Activated CD4-positive, alpha-beta memory T cell treated with anti-CD3 and anti-CD28 coated beads for 36 hours (primary cell): ENCODE measurements at regions not wholly inside any gene's neighbourhood (a gene's known extent, or its start where the extent isn't known, plus 50 kb on each side); places are given as distances from the start of the nearest gene placed in this dataset.

Experiments used
- CTCF ChIA-PET: fragments of 350-600 bp; sonication (Branson Sonifier 250); formaldehyde crosslinking; loops from one replicate; lab custom pipeline; 2021; ENCODE audit warnings: antibody characterized with exemption, inconsistent platforms; lab: Charles Lee
- POLR2A ChIA-PET: fragments of 350-600 bp; sonication (Branson Sonifier 250); formaldehyde crosslinking; loops from one replicate; lab custom pipeline; 2021; ENCODE audit warnings: antibody characterized with exemption; lab: Charles Lee
- DNase-seq: peaks from one replicate; pipeline ENCODE4 v3.0.0-alpha.2; 2020
- H3K27ac Mint-ChIP-seq: one replicate; pipeline ENCODE4 v1.8.0; 2021; ENCODE audit warnings: mixed read lengths
- H3K27me3 Mint-ChIP-seq: one replicate; pipeline ENCODE4 v1.8.0; 2021; ENCODE audit warnings: mixed read lengths
- H3K36me3 Mint-ChIP-seq: one replicate; pipeline ENCODE4 v1.8.0; 2021; ENCODE audit warnings: mixed read lengths
- H3K4me1 Mint-ChIP-seq: one replicate; pipeline ENCODE4 v1.8.0; 2021; ENCODE audit warnings: low read depth, mixed read lengths
- H3K4me3 Mint-ChIP-seq: one replicate; pipeline ENCODE4 v1.8.0; 2021; ENCODE audit warnings: mild to moderate bottlenecking, mixed read lengths
- H3K9me3 Mint-ChIP-seq: one replicate; pipeline ENCODE4 v1.8.0; 2021; ENCODE audit warnings: mixed read lengths
- intact Hi-C: fragments of 100-400 bp; cut with micrococcal nuclease; formaldehyde crosslinking; loops from one replicate; pipeline ENCODE4 v1.15.1; 2023

DNA sequence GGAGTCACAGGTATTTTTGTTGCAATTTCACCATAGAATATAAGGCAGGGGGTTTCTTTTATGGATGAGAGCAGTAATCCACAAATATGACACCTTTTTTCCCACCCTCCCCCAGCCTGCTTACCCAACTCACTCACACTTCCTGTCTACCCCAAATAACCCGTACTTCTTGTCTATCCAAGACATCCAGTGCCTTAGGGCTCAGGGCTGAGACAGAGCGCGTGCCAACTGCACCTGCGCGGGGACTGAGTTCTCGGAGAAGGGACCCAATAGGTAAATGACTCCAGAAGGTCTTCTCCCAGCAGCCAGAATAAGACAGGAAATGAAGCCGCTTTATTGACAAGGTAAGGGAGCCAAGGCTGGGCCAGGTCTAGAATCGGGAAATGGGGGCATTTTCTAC lies 369.1 kb downstream of the SIPA1L2 start:
- Mint-ChIP-seq H3K9me3 (no peaks in the 10 kb centered on the region), H3K27ac (no peak overlapping the region), H3K4me1 (no peaks in the 10 kb centered on the region), H3K27me3 (peaks cover 18% of the 10 kb centered on the region), H3K36me3 (no peaks in the 10 kb centered on the region), H3K4me3 (no peak overlapping the region)
- ChIA-PET POLR2A (no interaction called here), CTCF (no interaction called here)
- intact Hi-C loops: no loop called here
- DNase-seq: no peak

DNA sequence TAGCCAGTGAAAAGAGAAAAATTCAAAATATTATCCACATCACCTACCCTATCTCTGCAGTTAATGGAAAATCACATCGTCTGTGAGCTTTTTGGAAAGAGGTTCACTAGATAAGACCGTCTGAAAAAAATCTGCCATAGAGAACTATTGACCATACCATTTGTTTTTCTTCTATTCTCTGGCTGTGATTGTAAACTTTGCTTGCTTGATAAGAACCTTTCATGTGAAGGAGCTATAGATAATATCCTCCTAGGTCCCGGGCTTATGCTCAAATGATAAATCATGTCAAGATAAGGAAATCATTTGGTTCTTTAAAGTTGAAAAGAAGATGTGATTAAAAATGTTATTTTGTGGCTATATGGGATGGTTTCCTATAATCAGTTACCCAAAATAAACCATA lies 369.9 kb downstream of the SIPA1L2 start:
- Mint-ChIP-seq H3K4me3 (no peak overlapping the region), H3K27me3 (peaks cover 18% of the 10 kb centered on the region), H3K4me1 (no peaks in the 10 kb centered on the region), H3K9me3 (no peaks in the 10 kb centered on the region), H3K36me3 (no peaks in the 10 kb centered on the region), H3K27ac (no peak overlapping the region)
- POLR2A ChIA-PET: no interaction called here
- intact Hi-C loops: no loop called here
- no peak for DNase-seq
- CTCF ChIA-PET: no interaction called here

DNA sequence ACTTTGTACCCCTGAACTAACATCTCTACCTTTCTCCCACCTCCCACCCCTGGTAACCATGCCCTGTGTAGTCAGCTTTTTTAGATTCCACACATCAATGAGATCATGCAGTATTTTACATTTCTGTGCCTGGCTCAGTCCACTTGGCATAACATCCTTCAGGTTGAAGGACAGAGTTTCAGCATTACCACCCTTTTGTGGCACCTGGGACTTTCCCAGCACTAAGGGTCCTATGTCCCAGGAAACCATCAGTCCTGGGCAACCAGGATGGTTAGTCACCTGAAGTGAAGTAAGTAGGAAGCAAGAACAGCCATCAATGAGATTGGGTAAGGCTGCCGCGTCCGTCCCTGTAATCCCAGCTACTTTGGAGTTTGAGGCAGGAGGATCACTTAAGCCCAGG lies 370.6 kb downstream of the SIPA1L2 start:
- peaks cover 19% of the 10 kb centered on the region for H3K27me3 Mint-ChIP-seq
- no peak overlapping the region for H3K27ac Mint-ChIP-seq
- intact Hi-C loops: loop anchor here (1.0 kb wide), 1 partner anchor 32 kb away; no protein-coding TSS in a partner anchor
- H3K9me3 Mint-ChIP-seq: no peaks in the 10 kb centered on the region
- ChIA-PET POLR2A (no interaction called here), CTCF (no interaction called here)
- no peaks in the 10 kb centered on the region for H3K36me3 Mint-ChIP-seq
- DNase-seq: no peak
- H3K4me3 Mint-ChIP-seq: no peak overlapping the region
- no peaks in the 10 kb centered on the region for H3K4me1 Mint-ChIP-seq

DNA sequence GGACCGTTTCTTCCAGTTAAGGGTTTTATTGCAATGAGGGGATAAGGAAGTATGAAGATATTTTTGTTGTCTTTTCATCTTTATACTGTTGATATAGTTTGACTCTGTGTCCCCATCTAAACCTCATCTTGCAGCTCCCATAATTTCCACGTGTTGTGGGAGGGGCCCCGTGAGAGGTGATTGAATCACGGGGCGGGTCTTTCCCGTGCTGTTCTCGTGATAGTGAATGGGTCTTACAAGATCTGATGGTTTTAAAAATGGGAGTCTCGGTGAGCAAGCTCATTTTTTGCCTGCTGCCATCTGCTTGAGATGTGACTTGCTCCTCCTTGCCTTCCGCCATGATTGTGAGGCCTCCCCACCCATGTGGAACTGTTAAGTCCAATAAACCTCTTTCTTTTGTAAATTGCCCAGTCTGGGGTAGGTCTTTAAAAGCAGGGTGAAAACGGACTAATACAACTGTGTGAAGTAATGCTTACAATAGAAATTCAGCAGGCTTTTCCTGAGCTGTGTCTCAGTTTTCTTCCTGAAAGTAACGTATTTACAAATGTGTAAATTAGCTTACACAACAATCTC lies 377.3 kb downstream of the SIPA1L2 start:
- H3K27ac Mint-ChIP-seq: no peak overlapping the region
- H3K9me3 Mint-ChIP-seq: no peaks in the 10 kb centered on the region
- H3K36me3 Mint-ChIP-seq: no peaks in the 10 kb centered on the region
- DNase-seq: no peak
- no peak overlapping the region for H3K4me3 Mint-ChIP-seq
- POLR2A ChIA-PET: no interaction called here
- H3K27me3 Mint-ChIP-seq: peaks cover 27% of the 10 kb centered on the region
- CTCF ChIA-PET: no interaction called here
- peaks cover 5% of the 10 kb centered on the region for H3K4me1 Mint-ChIP-seq
- intact Hi-C loops: no loop called here

DNA sequence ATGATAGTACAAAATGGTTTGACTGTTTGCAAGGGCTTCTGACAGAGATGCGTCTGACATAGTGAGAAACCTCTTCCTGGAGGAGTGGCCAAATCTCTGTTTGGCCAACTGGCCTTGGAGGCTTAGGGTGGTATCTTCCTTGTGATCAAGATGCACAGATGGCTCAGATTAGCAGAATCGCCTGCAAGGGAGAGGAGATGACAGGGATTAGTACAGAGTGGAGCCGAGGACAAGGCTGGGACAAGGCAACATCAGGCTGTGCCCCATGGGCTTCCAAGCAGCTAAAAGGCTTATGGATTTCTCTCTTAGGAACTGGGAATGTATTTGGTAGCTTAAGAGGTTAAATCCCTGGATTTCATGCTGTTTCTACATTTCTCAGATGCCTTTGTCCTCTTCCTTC lies 379.1 kb downstream of the SIPA1L2 start:
- no peaks in the 10 kb centered on the region for H3K9me3 Mint-ChIP-seq
- DNase-seq: no peak
- peaks cover 28% of the 10 kb centered on the region for H3K27me3 Mint-ChIP-seq
- ChIA-PET POLR2A (no interaction called here), CTCF (no interaction called here)
- no peaks in the 10 kb centered on the region for H3K36me3 Mint-ChIP-seq
- no peak overlapping the region for H3K27ac Mint-ChIP-seq
- no peak overlapping the region for H3K4me3 Mint-ChIP-seq
- intact Hi-C loops: no loop called here
- peaks cover 5% of the 10 kb centered on the region for H3K4me1 Mint-ChIP-seq

DNA sequence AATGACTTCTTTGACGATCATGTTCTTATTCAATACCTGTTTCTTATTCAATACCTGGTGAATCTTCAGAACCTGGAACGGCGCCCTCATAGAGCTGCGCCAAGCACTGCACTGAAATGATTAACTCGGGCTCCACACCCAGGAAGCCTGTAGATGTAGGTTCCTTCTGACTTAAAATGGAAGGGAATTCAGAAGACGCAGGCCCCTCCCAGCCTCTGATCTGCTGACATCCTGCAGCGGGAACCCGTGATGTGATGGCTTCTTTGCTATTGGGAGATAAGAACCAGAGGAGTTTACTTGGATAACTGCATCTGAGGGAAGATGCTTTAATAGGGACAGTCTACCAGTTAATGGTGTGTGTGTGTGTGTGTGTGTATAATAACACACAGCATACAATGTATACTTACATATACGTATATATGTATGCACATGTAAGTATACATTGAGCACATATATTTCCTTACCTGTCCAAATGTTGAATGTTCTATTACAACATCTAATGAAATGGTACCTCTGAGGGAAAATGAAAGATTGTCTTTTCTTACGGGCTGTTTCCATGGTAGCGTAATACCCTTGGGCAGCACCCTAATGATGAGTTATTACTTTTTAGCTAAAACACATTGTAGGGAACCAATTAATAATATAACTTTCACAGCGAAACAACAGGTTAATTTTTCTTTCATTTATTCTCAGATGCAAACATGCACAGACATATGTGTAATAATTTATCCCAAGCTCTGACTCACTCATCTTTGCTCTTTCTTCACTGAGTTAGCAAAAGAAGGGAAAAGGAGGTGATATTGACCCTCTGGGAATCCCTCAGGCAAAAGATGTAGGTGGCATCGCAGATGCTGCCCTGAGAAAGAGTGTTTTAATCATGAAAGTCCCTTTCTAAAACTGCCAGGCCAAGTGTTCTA lies 379.8 kb downstream of the SIPA1L2 start:
- intact Hi-C loops: no loop called here
- H3K27me3 Mint-ChIP-seq: peaks cover 28% of the 10 kb centered on the region

DNA sequence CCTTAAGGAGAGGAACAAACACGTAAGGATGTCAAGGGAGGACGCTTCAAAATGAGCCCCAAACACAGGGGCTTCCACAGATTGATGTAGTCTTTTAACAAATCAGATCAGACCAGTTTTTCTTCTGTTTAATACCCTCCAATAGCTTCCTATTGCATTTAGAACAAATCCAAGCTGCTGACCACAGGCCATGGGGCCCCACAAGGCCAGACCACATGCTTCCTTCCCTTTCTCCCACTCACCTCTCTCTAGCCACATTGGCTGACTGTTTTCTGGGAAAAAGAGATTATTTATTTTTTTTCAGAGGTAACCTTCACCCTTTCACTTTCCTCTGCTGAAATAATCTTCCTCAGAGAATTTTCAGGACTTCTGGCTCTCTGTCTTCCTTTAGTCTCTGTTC lies 380.6 kb downstream of the SIPA1L2 start:
- Mint-ChIP-seq H3K36me3 (no peaks in the 10 kb centered on the region), H3K4me3 (no peak overlapping the region), H3K9me3 (no peaks in the 10 kb centered on the region), H3K27ac (no peak overlapping the region), H3K27me3 (peaks cover 26% of the 10 kb centered on the region), H3K4me1 (peaks cover 5% of the 10 kb centered on the region)
- ChIA-PET CTCF (no interaction called here), POLR2A (no interaction called here)
- no peak for DNase-seq
- intact Hi-C loops: no loop called here

More for the DNA sequence above, 379.8 kb downstream of the SIPA1L2 start:
- peaks cover 5% of the 10 kb centered on the region for H3K4me1 Mint-ChIP-seq
- ChIA-PET POLR2A (no interaction called here), CTCF (no interaction called here)
- H3K4me3 Mint-ChIP-seq: no peak overlapping the region
- H3K27ac Mint-ChIP-seq: no peak overlapping the region
- no peaks in the 10 kb centered on the region for H3K36me3 Mint-ChIP-seq
- H3K9me3 Mint-ChIP-seq: no peaks in the 10 kb centered on the region
- DNase-seq: no peak

DNA sequence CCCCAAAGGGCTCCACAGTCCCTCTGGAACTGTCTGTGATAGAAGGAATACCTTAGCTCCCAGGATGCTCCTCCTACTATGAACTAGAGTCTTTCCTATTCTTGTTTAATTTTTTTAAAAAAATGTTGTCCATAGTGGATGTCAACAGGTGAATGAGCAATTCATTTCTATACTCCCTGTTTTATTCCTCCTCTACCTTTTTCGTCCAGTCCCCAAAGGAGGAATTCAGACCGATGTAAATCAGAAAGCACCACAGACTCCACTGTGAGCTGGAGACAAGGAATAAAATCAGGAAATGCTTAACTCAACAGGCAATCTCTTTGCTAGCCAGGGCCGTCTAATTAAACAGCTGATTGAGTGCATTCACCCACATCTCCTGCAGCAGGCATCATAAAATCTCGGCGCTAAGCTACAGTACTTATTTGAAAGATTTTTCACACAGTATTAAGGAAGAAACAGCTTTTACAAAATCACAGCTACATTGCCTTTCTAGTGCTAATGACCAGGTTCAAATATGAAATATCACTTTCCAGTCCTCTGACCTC lies 381.6 kb downstream of the SIPA1L2 start:
- DNase-seq: no peak
- Mint-ChIP-seq H3K4me1 (peaks cover 5% of the 10 kb centered on the region), H3K27ac (no peak overlapping the region), H3K36me3 (no peaks in the 10 kb centered on the region), H3K9me3 (no peaks in the 10 kb centered on the region), H3K4me3 (no peak overlapping the region), H3K27me3 (peaks cover 26% of the 10 kb centered on the region)
- intact Hi-C loops: no loop called here
- CTCF ChIA-PET: no interaction called here
- POLR2A ChIA-PET: no interaction called here

DNA sequence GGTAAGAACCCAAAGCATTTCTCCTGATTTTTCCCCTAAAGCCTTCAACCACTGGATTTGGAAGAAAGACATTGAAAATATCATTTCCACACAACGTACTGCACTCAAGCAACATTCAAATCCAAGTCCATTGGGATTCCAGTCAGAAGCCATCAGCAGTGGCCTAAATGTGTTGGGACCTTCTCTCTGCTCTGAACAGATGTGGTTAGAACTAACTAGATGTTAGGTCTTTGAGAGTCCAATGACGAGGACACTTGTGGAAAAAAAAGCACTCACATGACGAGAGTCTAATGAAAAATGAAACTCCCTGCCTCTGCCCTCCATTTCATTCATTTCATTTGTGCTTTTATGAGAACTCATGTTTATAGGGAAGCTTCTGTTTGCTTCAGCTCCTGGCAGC lies 382.3 kb downstream of the SIPA1L2 start:
- Mint-ChIP-seq H3K36me3 (no peaks in the 10 kb centered on the region), H3K27ac (no peak overlapping the region), H3K27me3 (peaks cover 24% of the 10 kb centered on the region), H3K4me3 (no peak overlapping the region), H3K9me3 (no peaks in the 10 kb centered on the region), H3K4me1 (peaks cover 5% of the 10 kb centered on the region)
- intact Hi-C loops: no loop called here
- ChIA-PET CTCF (no interaction called here), POLR2A (no interaction called here)
- DNase-seq: no peak

DNA sequence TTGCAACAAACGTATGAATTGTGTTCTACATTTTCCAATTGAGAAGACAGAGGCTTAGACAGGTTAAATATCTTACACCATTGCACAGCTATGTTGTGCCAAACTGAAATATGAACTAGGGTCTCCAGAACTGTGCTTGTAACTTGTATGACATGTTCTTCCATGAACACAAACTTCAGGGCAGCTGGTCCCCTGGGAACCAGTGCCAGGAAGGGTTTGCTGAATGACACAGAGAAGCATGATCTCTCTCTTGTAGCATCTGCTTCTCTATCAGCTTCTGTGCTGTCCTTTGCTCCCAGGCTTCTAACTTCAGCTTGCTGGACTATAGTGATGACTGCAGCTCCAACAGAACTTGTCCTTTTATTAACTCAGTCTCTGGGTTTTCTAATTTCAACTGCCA lies 385.5 kb downstream of the SIPA1L2 start:
- no peaks in the 10 kb centered on the region for H3K36me3 Mint-ChIP-seq
- H3K27me3 Mint-ChIP-seq: peaks cover 15% of the 10 kb centered on the region
- no peaks in the 10 kb centered on the region for H3K4me1 Mint-ChIP-seq
- POLR2A ChIA-PET: no interaction called here
- no peak overlapping the region for H3K27ac Mint-ChIP-seq
- CTCF ChIA-PET: no interaction called here
- no peaks in the 10 kb centered on the region for H3K9me3 Mint-ChIP-seq
- no peak for DNase-seq
- no peak overlapping the region for H3K4me3 Mint-ChIP-seq
- intact Hi-C loops: no loop called here

DNA sequence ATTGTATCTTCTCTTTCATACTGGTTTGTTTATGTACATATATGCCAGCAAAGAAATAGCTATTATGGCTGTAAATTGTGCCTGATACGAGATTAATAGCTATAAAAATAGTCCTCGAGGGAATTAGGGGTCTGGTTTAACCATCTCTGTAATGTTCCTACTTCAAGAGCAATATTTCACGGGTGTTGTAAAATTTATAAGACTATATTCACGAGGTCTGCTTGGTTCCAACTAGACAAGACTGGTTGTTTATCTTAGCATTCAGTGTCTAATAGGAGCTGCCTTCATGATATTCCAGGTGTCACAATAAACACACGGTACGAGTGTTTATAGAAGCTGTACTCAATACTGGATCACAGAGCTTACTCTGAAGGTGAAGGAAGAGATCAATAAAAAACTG lies 389.9 kb downstream of the SIPA1L2 start:
- Mint-ChIP-seq H3K4me3 (no peak overlapping the region), H3K9me3 (no peaks in the 10 kb centered on the region), H3K27me3 (peaks cover 10% of the 10 kb centered on the region), H3K36me3 (no peaks in the 10 kb centered on the region), H3K4me1 (no peaks in the 10 kb centered on the region), H3K27ac (no peak overlapping the region)
- intact Hi-C loops: no loop called here
- ChIA-PET CTCF (no interaction called here), POLR2A (no interaction called here)
- DNase-seq: no peak

DNA sequence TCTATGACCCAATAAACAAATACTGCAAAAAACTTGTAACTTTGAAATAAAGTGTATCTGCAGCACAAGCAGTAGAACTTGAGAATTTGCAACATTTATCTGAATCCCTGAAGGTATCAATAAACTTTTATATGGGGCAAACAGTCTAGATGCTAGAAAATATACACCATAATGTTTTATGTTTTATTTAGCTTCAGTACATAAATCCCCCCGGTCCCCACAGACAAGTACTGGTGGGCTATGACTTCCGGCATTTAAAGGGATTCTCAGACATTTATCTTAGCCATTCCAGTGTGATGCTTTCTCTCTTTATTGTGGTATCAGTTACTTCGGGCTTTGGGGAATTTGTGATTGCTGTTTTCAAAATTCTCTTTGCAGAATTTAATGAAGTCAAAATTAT lies 390.4 kb downstream of the SIPA1L2 start:
- intact Hi-C loops: no loop called here
- no peak overlapping the region for H3K27ac Mint-ChIP-seq
- ChIA-PET POLR2A (no interaction called here), CTCF (no interaction called here)
- H3K4me1 Mint-ChIP-seq: no peaks in the 10 kb centered on the region
- no peaks in the 10 kb centered on the region for H3K9me3 Mint-ChIP-seq
- H3K4me3 Mint-ChIP-seq: no peak overlapping the region
- no peaks in the 10 kb centered on the region for H3K36me3 Mint-ChIP-seq
- H3K27me3 Mint-ChIP-seq: peaks cover 11% of the 10 kb centered on the region
- no peak for DNase-seq

DNA sequence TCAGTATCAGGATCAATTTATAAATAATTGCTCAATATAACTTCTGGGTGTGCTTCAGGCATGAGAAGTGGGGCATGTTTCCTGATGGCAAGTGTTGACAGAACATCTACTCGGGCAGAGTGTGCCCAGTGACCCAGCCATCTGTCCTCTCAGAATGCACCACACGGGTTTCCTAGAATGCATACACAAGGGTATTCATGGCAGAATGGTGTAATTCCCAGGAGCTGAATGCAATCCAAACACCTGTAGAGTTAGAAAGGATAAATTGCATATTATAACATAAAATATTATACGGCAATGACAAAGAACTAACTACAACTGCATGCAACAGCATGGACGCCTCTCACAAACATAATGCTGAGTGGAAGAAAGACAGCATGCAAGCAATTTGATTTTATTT lies 391.9 kb downstream of the SIPA1L2 start:
- H3K36me3 Mint-ChIP-seq: no peaks in the 10 kb centered on the region

More for the DNA sequence above, 391.9 kb downstream of the SIPA1L2 start:
- Mint-ChIP-seq H3K27ac (no peak overlapping the region), H3K9me3 (no peaks in the 10 kb centered on the region), H3K4me3 (no peak overlapping the region), H3K27me3 (peaks cover 21% of the 10 kb centered on the region), H3K4me1 (no peaks in the 10 kb centered on the region)
- POLR2A ChIA-PET: no interaction called here
- CTCF ChIA-PET: no interaction called here
- intact Hi-C loops: no loop called here
- no peak for DNase-seq
